Stimulated activated naive CD8-positive, alpha-beta T cell treated with anti-CD3 and anti-CD28 coated beads, Interleukin-15, Interleukin-2, amounts not matched to agents 100 ng/mL and 50 ng/mL, for 24 hours (primary cell): ENCODE measurements at regions not wholly inside any gene's neighbourhood (a gene's known extent, or its start where the extent isn't known, plus 50 kb on each side); places are given as distances from the start of the nearest gene placed in this dataset.

ENCODE experiments used
- H3K27ac Mint-ChIP-seq: one replicate; pipeline ENCODE4 v1.8.0; 2021; ENCODE audit warnings: mild to moderate bottlenecking, mixed read lengths
- H3K27me3 Mint-ChIP-seq: one replicate; pipeline ENCODE4 v1.8.0; 2021; ENCODE audit warnings: mixed read lengths
- H3K36me3 Mint-ChIP-seq: one replicate; pipeline ENCODE4 v1.8.0; 2021; ENCODE audit warnings: low read depth, mixed read lengths
- H3K4me1 Mint-ChIP-seq: one replicate; pipeline ENCODE4 v1.8.0; 2021; ENCODE audit warnings: low read depth, mixed read lengths
- H3K4me3 Mint-ChIP-seq: one replicate; pipeline ENCODE4 v1.8.0; 2021; ENCODE audit warnings: mild to moderate bottlenecking, mixed read lengths
- H3K9me3 Mint-ChIP-seq: one replicate; pipeline ENCODE4 v1.8.0; 2021; ENCODE audit warnings: mixed read lengths

DNA sequence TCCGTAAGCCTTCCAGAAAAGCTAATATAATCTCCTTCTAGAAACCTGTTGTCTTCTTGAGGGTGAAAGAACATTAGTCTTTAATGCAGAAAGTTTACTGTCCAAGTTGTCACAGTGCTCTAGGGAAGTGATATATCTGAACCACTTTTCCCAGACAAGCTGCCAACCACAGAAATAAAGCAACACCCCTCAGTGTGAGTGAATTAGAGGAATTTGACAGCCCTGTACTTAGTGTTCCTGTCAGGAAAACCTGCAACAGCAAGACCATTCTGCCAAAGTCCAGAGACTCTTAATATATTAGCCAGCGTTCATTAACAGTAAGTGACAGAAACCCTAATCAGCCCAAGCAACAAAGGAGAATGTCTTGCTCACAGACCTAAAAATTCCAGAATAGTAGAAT, 137.7 kb downstream of the KATNIP start:
- Mint-ChIP-seq H3K36me3 (peaks cover 9% of the 10 kb centered on the region), H3K27ac (no peak overlapping the region), H3K4me1 (no peaks in the 10 kb centered on the region), H3K27me3 (no peaks in the 10 kb centered on the region), H3K4me3 (no peak overlapping the region), H3K9me3 (no peaks in the 10 kb centered on the region)

- Mint-ChIP-seq H3K4me1 (no peaks in the 10 kb centered on the region), H3K27me3 (no peaks in the 10 kb centered on the region), H3K9me3 (no peaks in the 10 kb centered on the region), H3K36me3 (no peaks in the 10 kb centered on the region), H3K4me3 (no peak overlapping the region), H3K27ac (no peak overlapping the region)
Observed at GRCh38 chr16:27689711-27690110, 139.8 kb downstream of the KATNIP start.

DNA sequence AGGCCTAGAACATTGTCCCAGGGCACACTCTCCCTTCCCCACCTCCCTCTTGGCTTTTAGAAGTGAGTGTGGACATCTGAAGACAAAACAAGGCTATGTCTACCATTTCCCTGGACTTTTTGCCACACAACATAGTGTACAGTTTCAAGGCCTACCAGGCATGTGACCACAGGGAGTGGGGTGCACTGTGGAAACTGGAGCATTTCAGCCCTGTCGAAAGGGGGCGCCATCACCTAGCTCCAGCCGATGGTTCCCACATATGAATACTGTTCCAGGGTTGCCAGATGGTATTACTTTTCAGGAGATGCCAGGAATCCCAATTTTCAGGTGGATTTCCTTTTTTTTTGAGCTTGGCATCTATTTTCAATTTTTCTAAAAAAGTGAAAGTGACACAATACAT, 140.7 kb downstream of the KATNIP start:
- Mint-ChIP-seq H3K36me3 (no peaks in the 10 kb centered on the region), H3K4me3 (no peak overlapping the region), H3K27me3 (no peaks in the 10 kb centered on the region), H3K27ac (no peak overlapping the region), H3K9me3 (no peaks in the 10 kb centered on the region), H3K4me1 (no peaks in the 10 kb centered on the region)

- Mint-ChIP-seq H3K27ac (no peak overlapping the region), H3K9me3 (no peaks in the 10 kb centered on the region), H3K36me3 (no peaks in the 10 kb centered on the region), H3K27me3 (no peaks in the 10 kb centered on the region), H3K4me3 (no peak overlapping the region), H3K4me1 (no peaks in the 10 kb centered on the region)
Observed at GRCh38 chr16:27691721-27692120, 141.8 kb downstream of the KATNIP start.

DNA sequence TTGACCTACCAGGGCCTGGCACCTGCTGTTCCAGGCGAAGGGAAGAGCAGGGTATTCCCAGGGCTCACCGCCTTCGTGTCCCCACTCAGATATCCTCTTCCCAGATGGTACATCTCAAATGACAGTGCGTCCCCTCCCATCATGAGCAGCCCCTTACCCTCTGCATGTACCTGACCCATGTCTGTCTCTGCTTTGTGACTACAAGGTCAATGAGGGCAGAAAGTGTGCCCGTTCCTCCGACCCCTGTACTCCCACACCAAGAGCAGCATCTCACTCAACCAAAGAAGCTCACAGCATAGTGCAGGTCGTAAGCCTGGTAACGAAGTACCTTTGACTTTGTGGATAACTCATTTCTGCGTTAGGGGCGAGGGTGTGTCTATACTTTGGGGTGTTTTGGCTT, 142.6 kb downstream of the KATNIP start:
- no peak overlapping the region for H3K27ac Mint-ChIP-seq
- H3K27me3 Mint-ChIP-seq: no peaks in the 10 kb centered on the region

GRCh38 chr16:27695161-27695560, 145.2 kb downstream of the KATNIP start:
- Mint-ChIP-seq H3K36me3 (peaks cover 15% of the 10 kb centered on the region), H3K4me1 (no peaks in the 10 kb centered on the region), H3K27ac (no peak overlapping the region), H3K9me3 (no peaks in the 10 kb centered on the region), H3K27me3 (no peaks in the 10 kb centered on the region), H3K4me3 (no peak overlapping the region)

More for the DNA sequence above, 142.6 kb downstream of the KATNIP start:
- no peaks in the 10 kb centered on the region for H3K9me3 Mint-ChIP-seq
- no peaks in the 10 kb centered on the region for H3K4me1 Mint-ChIP-seq
- no peak overlapping the region for H3K4me3 Mint-ChIP-seq
- H3K36me3 Mint-ChIP-seq: no peaks in the 10 kb centered on the region

- no peak overlapping the region for H3K27ac Mint-ChIP-seq
- no peaks in the 10 kb centered on the region for H3K4me1 Mint-ChIP-seq
- H3K36me3 Mint-ChIP-seq: peaks cover 18% of the 10 kb centered on the region
- no peaks in the 10 kb centered on the region for H3K27me3 Mint-ChIP-seq
- no peak overlapping the region for H3K4me3 Mint-ChIP-seq
- H3K9me3 Mint-ChIP-seq: no peaks in the 10 kb centered on the region
Observed at GRCh38 chr16:27698266-27698665, 148.3 kb downstream of the KATNIP start.

GRCh38 chr16:27698746-27699145, 148.8 kb downstream of the KATNIP start:
- Mint-ChIP-seq H3K27me3 (no peaks in the 10 kb centered on the region), H3K4me3 (no peak overlapping the region), H3K36me3 (peaks cover 18% of the 10 kb centered on the region), H3K9me3 (no peaks in the 10 kb centered on the region), H3K4me1 (no peaks in the 10 kb centered on the region), H3K27ac (no peak overlapping the region)

GRCh38 chr16:27699540-27699939, 149.6 kb downstream of the KATNIP start:
- H3K27me3 Mint-ChIP-seq: no peaks in the 10 kb centered on the region
- peaks cover 22% of the 10 kb centered on the region for H3K36me3 Mint-ChIP-seq
- no peaks in the 10 kb centered on the region for H3K4me1 Mint-ChIP-seq
- no peak overlapping the region for H3K27ac Mint-ChIP-seq
- no peaks in the 10 kb centered on the region for H3K9me3 Mint-ChIP-seq
- H3K4me3 Mint-ChIP-seq: no peak overlapping the region

DNA sequence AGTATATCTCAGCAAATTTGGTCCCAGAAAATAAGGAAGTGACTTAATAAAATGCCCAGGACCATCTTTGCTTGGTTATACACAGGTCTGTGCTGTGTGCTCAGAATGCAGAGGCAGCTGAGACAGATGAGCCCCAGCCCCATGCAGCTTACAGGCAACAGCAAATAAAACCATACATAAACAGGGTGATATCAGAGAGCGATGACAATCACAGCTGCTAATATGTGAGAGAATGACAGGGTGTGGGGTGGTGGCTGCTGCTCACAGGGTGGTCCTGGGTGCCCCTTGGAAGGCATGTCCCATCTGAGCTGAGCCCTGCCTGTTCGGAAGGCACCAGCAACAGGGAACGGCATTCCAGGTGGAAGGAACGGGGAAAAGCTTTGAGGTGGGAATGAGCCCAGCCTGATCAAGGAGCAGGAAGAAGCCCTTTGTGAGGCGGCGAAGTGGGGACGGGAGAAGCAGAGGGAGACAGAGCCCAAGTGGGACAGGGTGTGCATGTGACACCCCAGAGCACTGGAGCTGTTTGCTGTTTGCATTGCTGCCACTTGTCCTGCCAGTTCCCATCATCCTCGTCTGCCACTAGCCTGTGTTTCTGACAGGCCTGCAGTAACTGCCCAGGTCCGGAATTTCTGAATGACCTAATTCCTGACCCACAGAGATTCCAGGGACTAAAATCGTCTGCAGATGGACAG, 150.5 kb downstream of the KATNIP start:
- no peak overlapping the region for H3K27ac Mint-ChIP-seq
- peaks cover 24% of the 10 kb centered on the region for H3K36me3 Mint-ChIP-seq
- no peaks in the 10 kb centered on the region for H3K4me1 Mint-ChIP-seq
- no peaks in the 10 kb centered on the region for H3K9me3 Mint-ChIP-seq
- no peak overlapping the region for H3K4me3 Mint-ChIP-seq
- H3K27me3 Mint-ChIP-seq: no peaks in the 10 kb centered on the region

GRCh38 chr16:27701381-27701780, 151.4 kb downstream of the KATNIP start:
- no peak overlapping the region for H3K4me3 Mint-ChIP-seq
- no peaks in the 10 kb centered on the region for H3K4me1 Mint-ChIP-seq
- H3K9me3 Mint-ChIP-seq: no peaks in the 10 kb centered on the region
- no peaks in the 10 kb centered on the region for H3K27me3 Mint-ChIP-seq
- H3K27ac Mint-ChIP-seq: no peak overlapping the region
- H3K36me3 Mint-ChIP-seq: peaks cover 24% of the 10 kb centered on the region

- Mint-ChIP-seq H3K27me3 (no peaks in the 10 kb centered on the region), H3K36me3 (peaks cover 24% of the 10 kb centered on the region), H3K9me3 (no peaks in the 10 kb centered on the region), H3K27ac (no peak overlapping the region), H3K4me1 (no peaks in the 10 kb centered on the region), H3K4me3 (no peak overlapping the region)
Observed at GRCh38 chr16:27703121-27703520, 153.2 kb downstream of the KATNIP start.

DNA sequence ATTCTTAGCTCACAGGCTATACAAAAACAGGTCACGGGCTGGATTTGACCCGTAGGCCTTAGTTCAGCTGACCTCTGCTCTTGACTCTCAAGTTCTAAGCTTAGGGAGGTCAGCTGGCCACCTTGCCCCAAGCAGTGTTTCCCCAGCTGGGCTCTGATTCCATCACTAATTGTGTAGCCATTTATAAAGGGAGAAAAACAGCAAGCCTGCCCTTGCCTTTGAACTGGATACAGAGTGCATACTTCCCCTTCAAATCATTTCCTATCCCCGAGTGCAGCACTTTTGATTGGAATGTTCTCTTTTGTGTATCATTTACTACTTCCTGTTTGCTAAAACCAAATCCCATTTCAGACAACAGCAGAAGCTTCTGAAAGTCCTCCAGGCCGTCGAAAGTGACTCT, 153.6 kb downstream of the KATNIP start:
- Mint-ChIP-seq H3K27me3 (no peaks in the 10 kb centered on the region), H3K4me1 (no peaks in the 10 kb centered on the region)

GRCh38 chr16:27704252-27704651, 154.3 kb downstream of the KATNIP start:
- no peak overlapping the region for H3K4me3 Mint-ChIP-seq
- H3K27me3 Mint-ChIP-seq: no peaks in the 10 kb centered on the region
- H3K9me3 Mint-ChIP-seq: no peaks in the 10 kb centered on the region
- H3K36me3 Mint-ChIP-seq: peaks cover 22% of the 10 kb centered on the region
- H3K27ac Mint-ChIP-seq: no peak overlapping the region
- no peaks in the 10 kb centered on the region for H3K4me1 Mint-ChIP-seq

More for the DNA sequence above, 153.6 kb downstream of the KATNIP start:
- H3K36me3 Mint-ChIP-seq: peaks cover 24% of the 10 kb centered on the region
- H3K4me3 Mint-ChIP-seq: no peak overlapping the region
- no peak overlapping the region for H3K27ac Mint-ChIP-seq
- no peaks in the 10 kb centered on the region for H3K9me3 Mint-ChIP-seq

DNA sequence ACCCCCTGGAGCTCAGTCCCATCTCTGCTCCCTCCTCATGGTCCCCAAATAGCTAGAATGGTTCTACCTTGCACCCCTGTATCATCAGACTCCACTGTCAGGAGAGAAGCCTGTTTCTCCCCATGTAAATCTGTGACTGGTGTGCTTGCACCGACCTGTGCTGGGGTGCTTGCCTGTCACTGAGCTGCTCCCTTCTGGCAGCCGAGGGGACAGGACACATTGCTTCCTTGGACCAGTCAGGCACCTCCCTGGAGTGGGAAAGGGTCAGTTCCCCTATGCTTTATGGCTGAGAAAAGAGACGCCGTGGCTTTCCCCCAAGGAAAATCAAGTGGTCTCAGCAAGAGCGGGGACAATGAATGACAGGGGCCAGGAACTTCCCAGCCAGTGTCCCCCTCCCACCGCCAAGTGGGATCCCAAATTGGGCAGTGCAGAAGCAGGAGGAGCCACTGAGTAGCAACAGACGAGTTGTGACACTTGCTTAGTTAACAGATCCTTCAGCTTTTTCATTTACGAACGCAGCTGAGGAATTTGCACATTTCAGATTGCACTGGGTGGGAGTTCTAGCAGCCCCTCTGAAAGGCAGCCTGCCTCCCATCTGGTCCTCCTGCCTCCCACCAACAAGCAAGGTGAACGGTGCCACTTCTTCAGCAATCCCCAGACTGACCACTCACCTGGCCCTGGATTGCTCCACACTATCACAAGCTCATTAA, 156.4 kb downstream of the KATNIP start:
- Mint-ChIP-seq H3K27me3 (no peaks in the 10 kb centered on the region), H3K4me1 (no peaks in the 10 kb centered on the region), H3K9me3 (no peaks in the 10 kb centered on the region), H3K36me3 (peaks cover 20% of the 10 kb centered on the region), H3K4me3 (no peak overlapping the region), H3K27ac (no peak overlapping the region)
